HEK293 (cell line): ENCODE measurements at regions not wholly inside any gene's neighbourhood (a gene's known extent, or its start where the extent isn't known, plus 50 kb on each side); places are given as distances from the start of the nearest gene placed in this dataset.

Experiments
- ELK4 ChIP-seq: IDR thresholded peaks from 2 replicates; pipeline ENCODE4 v1.6.1; 2011; ENCODE audit warnings: mild to moderate bottlenecking, low read depth, low read length, borderline replicate concordance
- KLF17 ChIP-seq: fragments of 450-650 bp; formaldehyde crosslinking; IDR thresholded peaks from 2 replicates; pipeline ENCODE4 v1.5.1; 2016; ENCODE audit warnings: missing biosample characterization, missing genetic modification characterization
- SETDB1 ChIP-seq: IDR thresholded peaks from one replicate; pipeline ENCODE4 v1.6.1; 2017; ENCODE audit warnings: mild to moderate bottlenecking, low read length, moderate library complexity, mixed read lengths; ENCODE audit not compliant: insufficient read length
- ZNF138 ChIP-seq: fragments of 450-650 bp; formaldehyde crosslinking; IDR thresholded peaks from 2 replicates; pipeline ENCODE4 v1.5.1; 2016; ENCODE audit warnings: missing biosample characterization, missing genetic modification characterization, borderline replicate concordance
- ZNF148 ChIP-seq: fragments of 450-650 bp; formaldehyde crosslinking; IDR thresholded peaks from 2 replicates; pipeline ENCODE4 v1.5.0; 2017; ENCODE audit warnings: missing biosample characterization, missing genetic modification characterization, borderline replicate concordance
- ZNF747 ChIP-seq: fragments of 450-650 bp; formaldehyde crosslinking; IDR thresholded peaks from 2 replicates; pipeline ENCODE4 v1.5.1; 2016; ENCODE audit warnings: missing biosample characterization, missing genetic modification characterization
- ZNF776 ChIP-seq: fragments of 450-650 bp; formaldehyde crosslinking; IDR thresholded peaks from 2 replicates; pipeline ENCODE4 v1.5.0; 2017; ENCODE audit warnings: missing biosample characterization, missing genetic modification characterization, borderline replicate concordance
- TF ChIP-seq, protein P1 (sequence below): fragments of 450-650 bp; formaldehyde crosslinking; IDR thresholded peaks from 2 replicates; pipeline ENCODE4 v1.5.1; 2016; ENCODE audit warnings: missing biosample characterization, missing genetic modification characterization

DNA sequence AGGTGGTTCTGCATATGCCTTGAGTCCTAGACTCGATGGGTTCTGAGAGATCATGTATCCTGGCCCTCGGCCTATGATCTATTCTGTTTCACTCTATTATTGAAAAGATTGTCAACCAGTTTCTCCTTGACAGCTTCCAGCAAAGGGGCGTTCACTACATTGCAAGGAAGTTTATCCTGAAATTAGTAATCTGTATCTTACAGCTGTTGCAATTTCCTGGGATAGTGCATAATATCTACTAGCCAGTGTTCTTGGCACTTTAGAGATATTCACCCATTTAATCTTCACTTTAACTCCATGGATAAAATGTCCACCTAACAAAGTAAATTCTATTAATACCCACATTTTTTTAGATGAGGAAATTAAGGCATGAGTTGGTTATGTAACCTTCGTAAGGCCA is 203.6 kb downstream of the TGFB2 start:
- TF ChIP-seq ELK4, result no peak
- TF ChIP-seq, protein P1, sequence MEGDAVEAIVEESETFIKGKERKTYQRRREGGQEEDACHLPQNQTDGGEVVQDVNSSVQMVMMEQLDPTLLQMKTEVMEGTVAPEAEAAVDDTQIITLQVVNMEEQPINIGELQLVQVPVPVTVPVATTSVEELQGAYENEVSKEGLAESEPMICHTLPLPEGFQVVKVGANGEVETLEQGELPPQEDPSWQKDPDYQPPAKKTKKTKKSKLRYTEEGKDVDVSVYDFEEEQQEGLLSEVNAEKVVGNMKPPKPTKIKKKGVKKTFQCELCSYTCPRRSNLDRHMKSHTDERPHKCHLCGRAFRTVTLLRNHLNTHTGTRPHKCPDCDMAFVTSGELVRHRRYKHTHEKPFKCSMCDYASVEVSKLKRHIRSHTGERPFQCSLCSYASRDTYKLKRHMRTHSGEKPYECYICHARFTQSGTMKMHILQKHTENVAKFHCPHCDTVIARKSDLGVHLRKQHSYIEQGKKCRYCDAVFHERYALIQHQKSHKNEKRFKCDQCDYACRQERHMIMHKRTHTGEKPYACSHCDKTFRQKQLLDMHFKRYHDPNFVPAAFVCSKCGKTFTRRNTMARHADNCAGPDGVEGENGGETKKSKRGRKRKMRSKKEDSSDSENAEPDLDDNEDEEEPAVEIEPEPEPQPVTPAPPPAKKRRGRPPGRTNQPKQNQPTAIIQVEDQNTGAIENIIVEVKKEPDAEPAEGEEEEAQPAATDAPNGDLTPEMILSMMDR (tag by site-specific recombination), result no peak
- TF ChIP-seq KLF17 (tag by site-specific recombination), result no peak
- no peak for TF ChIP-seq ZNF776 (tag by site-specific recombination)
- TF ChIP-seq ZNF148 (tag by site-specific recombination), result no peak
- no peak for TF ChIP-seq ZNF747 (tag by site-specific recombination)
- no peak for TF ChIP-seq SETDB1
- TF ChIP-seq ZNF138 (tag by site-specific recombination), result no peak
